ENCODE measurements at regions not wholly inside any gene's neighbourhood (a gene's known extent, or its start where the extent isn't known, plus 50 kb on each side); places are given as distances from the start of the nearest gene placed in this dataset.
"Not testable (repeated sequence)": the region's sequence is repeated elsewhere in the genome, so short reads cannot be mapped to it uniquely, and the experiment has no call there.

GRCh38 chr11:24198481-24198880 is 298.4 kb upstream of the LUZP2 start:
- no peak overlapping the region for H3K4me3 ChIP-seq (ENCODE audit: control insufficient read depth, low read depth, low read length)
- DNase-seq (ENCODE audit: low read depth): no peak
- TF ChIP-seq, protein P1, sequence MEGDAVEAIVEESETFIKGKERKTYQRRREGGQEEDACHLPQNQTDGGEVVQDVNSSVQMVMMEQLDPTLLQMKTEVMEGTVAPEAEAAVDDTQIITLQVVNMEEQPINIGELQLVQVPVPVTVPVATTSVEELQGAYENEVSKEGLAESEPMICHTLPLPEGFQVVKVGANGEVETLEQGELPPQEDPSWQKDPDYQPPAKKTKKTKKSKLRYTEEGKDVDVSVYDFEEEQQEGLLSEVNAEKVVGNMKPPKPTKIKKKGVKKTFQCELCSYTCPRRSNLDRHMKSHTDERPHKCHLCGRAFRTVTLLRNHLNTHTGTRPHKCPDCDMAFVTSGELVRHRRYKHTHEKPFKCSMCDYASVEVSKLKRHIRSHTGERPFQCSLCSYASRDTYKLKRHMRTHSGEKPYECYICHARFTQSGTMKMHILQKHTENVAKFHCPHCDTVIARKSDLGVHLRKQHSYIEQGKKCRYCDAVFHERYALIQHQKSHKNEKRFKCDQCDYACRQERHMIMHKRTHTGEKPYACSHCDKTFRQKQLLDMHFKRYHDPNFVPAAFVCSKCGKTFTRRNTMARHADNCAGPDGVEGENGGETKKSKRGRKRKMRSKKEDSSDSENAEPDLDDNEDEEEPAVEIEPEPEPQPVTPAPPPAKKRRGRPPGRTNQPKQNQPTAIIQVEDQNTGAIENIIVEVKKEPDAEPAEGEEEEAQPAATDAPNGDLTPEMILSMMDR (IDR thresholded peaks at IDR 0.05; ENCODE audit: control insufficient read depth, insufficient read depth, low read depth, low read length, missing control alignments): no peak

- no peak overlapping the region for H3K4me3 ChIP-seq (ENCODE audit: control insufficient read depth, low read depth, low read length)
- TF ChIP-seq, protein P1 (IDR thresholded peaks at IDR 0.05; ENCODE audit: control insufficient read depth, insufficient read depth, low read depth, low read length, missing control alignments): no peak
- no peak for DNase-seq (ENCODE audit: low read depth)
These were observed 297.4 kb upstream of the LUZP2 start for GRCh38 chr11:24199461-24199860.

DNA sequence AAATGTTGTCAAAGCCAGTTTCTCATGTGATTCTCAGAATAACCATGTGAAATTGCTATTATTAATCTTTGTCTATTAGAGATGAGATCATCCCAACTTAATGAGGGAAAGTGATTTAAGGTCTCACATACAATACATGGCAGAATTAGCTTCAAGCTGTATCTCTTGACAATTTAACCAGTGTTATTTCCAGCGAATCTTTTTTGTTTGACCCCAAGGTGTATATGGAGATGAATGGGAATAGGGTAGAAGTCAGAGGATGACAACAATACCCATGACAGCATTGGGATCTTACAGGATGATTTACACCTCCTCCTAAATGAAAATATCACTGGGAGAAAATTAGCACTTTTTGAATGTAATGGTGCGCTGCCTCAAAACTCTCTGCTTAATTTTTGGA is 290.8 kb upstream of the LUZP2 start:
- H3K4me3 ChIP-seq (ENCODE audit: control insufficient read depth, low read depth, low read length): no peak overlapping the region
- TF ChIP-seq, protein P1 (IDR thresholded peaks at IDR 0.05; ENCODE audit: control insufficient read depth, insufficient read depth, low read depth, low read length, missing control alignments): no peak
- no peak for DNase-seq (ENCODE audit: low read depth)

DNA sequence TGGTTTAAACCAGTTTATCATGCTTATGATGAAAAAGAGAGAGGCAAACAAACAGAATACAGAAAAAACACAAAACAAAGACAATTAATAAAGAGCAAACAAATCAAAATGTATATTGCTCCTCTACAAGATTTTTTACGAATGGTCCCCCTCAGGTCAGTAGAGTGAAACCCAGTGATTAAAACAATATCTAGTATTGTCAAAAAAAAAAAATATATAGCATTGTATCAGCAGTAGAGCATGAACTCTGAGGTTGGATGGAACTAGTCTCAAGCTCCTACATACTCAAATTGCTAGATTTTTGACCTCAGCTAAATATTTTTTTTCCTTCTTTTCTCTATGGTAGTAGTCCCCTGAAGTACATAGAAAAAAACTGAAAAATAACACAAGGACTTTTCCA is 290.3 kb upstream of the LUZP2 start:
- H3K4me3 ChIP-seq (ENCODE audit: control insufficient read depth, low read depth, low read length): no peak overlapping the region
- DNase-seq (ENCODE audit: low read depth): no peak
- TF ChIP-seq, protein P1 (IDR thresholded peaks at IDR 0.05; ENCODE audit: control insufficient read depth, insufficient read depth, low read depth, low read length, missing control alignments): no peak

- H3K4me3 ChIP-seq (ENCODE audit: control insufficient read depth, low read depth, low read length): no peak overlapping the region
- DNase-seq (ENCODE audit: low read depth): no peak
- TF ChIP-seq, protein P1 (IDR thresholded peaks at IDR 0.05; ENCODE audit: control insufficient read depth, insufficient read depth, low read depth, low read length, missing control alignments): no peak
These were observed 280.4 kb upstream of the LUZP2 start for GRCh38 chr11:24216488-24216887.

DNA sequence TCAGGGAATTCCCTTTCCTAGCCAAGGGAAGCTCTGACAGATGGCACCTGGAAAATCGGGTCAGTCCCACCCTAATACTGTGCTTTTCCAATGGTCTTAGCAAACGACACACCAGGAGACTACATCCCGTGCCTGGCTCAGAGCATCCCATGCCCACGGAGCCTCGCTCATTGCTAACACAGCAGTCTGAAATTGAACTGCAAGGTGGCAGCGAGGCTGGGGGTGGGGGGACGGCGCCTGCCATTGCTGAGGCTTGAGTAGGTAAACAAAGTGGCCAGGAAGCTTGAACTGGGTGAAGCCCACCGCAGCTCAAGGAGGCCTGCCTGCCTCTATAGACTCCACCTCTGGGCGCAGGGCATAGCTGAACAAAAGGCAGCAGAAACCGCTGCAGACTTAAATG is 279.5 kb upstream of the LUZP2 start:
- not testable (repeated sequence) for DNase-seq (ENCODE audit: low read depth); H3K4me3 ChIP-seq (ENCODE audit: control insufficient read depth, low read depth, low read length)

DNA sequence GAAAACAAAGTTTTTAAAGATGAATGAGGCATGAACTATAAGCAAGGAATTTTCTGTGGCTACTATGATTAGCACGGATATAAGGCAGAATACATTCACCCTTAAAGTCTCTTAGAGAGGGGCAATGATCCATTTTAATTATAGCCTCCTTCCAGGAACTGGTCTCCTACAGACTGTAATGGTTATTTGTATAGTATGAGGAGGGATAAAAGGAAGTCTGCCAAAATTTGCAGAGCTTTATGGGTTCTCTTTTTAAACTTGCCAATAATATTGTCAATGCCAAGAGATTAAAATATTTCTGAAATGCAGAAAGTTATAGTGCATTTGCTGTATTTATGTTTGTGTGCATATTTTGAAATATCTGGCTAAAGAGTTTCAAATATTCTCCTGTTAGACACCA is 271.4 kb upstream of the LUZP2 start:
- TF ChIP-seq, protein P1 (IDR thresholded peaks at IDR 0.05; ENCODE audit: control insufficient read depth, insufficient read depth, low read depth, low read length, missing control alignments): no peak
- DNase-seq (ENCODE audit: low read depth): no peak
- no peak overlapping the region for H3K4me3 ChIP-seq (ENCODE audit: control insufficient read depth, low read depth, low read length)

All from AG09309 (cell line).